Inferior parietal cortex (tissue), 1 donor: ENCODE measurements at regions not wholly inside any gene's neighbourhood (a gene's known extent, or its start where the extent isn't known, plus 50 kb on each side); places are given as distances from the start of the nearest gene placed in this dataset.

Experiments
- DNase-seq: peaks from one replicate; pipeline ENCODE4 v3.0.0-alpha.2; 2016; ENCODE audit errors: extremely low spot score

DNA sequence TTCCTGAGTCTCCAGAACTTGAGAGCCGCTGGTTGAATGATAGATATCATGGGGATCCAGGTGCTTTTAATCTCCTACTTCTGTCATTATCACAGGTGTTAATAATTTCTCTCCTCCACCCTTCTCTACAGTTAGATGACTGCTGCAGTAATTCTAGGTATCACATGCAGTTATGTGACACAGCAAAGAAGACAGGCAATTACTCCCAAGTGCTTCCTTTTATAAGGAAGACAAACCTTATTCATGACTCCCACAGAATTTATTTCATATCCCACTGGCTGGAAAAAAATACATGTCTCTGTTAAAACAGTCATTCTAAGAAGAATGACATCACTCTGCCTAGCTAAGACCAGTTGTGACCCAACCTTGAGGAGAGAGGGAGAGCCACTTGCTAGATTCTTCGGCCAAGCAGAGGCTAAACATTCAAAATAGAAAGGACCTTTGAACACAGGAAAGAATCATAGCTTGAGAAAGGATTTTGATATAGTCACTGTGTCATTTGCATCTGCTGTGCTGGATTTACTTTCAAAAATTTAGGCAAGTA lies 500.6 kb downstream of the SI start:
- no peak for DNase-seq

GRCh38 chr3:164572436-164572835 lies 505.9 kb downstream of the SI start:
- no peak for DNase-seq

GRCh38 chr3:164550857-164551256 lies 527.4 kb downstream of the SI start:
- DNase-seq, result no peak

DNA sequence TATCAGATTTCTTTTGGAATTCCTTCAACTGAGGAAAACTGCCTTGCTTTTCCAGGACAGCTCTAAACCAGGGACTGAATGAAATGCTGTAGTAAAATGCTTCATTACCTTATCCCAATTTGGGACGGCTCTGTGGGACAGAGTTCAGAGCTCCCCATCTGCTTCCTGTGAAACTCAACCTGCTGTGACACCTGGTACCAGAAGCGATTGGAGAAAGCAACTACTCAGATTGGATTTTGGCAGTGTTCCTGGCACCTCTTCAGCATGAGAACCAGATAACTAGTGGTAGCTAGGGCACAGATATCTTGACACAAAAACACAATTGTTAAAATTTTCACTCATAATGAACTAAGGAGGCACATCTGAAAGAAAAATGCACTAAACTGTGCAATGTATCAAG lies 539.1 kb downstream of the SI start:
- DNase-seq, result no peak

GRCh38 chr3:164537485-164537884 lies 540.8 kb downstream of the SI start:
- no peak for DNase-seq

GRCh38 chr3:164533275-164533674 lies 545.0 kb downstream of the SI start:
- DNase-seq, result no peak

DNA sequence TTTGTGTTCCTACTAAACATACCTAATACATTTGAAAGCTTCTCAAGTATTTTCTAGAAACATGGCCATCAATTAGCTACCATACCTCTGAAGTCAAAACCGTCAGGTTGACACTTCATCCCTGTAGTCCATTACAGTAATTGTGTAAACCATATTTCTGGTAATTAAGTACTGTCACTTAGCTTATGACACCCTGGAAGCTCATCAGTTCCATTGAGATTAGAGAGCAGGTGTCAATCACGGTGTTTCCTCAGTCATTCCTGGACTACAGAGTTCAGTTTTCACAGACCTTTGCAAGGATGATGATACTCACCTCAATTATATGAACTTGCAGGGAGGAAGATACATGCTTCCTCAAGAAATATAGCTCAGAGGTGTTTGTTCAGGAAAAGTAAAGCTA lies 552.0 kb downstream of the SI start:
- no peak for DNase-seq

- no peak for DNase-seq
Measured at GRCh38 chr3:164524201-164524600, 554.1 kb downstream of the SI start.

GRCh38 chr3:164522073-164522763 lies 556.1 kb downstream of the SI start:
- no peak for DNase-seq

DNA sequence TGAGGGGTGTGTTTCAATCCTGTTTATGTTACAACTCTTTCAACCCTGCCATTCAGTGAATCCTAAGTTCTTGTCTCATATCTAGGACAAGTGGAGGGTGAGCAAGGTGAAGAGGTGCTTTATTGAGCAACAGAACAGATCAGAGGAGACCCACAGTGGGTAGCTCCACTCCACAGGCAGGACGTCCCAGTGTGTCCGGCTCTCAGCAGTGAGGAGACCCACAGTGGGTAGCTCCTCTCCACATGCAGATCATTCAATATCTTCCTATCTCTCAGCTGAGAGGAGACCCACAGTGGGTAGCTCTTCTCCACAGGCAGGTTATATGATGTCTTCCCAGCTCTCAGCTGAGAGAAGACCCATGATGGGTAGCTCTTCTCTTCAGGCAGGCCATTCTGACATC lies 556.7 kb downstream of the SI start:
- no peak for DNase-seq

DNA sequence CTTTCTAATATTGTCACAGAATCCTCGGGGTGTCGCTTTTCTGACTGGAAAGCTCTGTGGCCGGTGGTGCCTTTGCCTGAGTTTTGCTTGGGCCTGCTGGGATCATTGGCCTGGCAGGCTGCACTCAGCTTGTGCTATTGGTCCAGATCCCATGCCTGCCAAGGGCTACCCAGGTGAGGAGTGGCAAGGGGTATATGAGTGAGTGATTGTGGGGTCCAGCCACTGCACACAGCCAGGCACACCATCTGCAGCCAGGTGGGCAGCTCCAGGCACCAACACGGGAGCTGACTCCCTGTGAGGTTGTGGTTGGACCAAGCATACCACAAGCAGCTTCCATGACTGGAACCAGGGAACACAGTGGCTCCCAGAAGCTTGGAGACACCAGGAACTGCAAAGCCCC lies 557.2 kb downstream of the SI start:
- no peak for DNase-seq

DNA sequence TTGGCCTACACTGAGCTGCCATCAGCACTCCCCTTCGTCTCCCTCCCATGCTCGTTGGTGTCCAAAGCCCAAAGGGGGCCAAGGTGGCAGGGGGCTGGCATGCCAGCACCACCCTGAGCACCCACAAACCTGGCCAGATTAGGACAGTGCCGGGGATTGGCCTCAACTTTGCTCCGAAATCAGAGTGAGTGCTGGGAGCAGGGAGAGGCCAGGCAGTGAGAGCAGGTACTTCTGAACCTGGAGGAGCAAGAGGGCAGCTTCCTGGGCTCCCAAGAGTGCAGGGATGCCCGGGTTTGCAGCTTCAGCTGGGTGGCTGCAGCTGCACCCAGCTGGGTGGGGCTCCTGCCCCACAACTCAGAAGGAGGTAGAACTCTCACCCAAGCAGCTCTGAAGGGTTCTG lies 563.0 kb downstream of the SI start:
- no peak for DNase-seq

GRCh38 chr3:164514576-164514975 lies 563.7 kb downstream of the SI start:
- DNase-seq, result no peak

DNA sequence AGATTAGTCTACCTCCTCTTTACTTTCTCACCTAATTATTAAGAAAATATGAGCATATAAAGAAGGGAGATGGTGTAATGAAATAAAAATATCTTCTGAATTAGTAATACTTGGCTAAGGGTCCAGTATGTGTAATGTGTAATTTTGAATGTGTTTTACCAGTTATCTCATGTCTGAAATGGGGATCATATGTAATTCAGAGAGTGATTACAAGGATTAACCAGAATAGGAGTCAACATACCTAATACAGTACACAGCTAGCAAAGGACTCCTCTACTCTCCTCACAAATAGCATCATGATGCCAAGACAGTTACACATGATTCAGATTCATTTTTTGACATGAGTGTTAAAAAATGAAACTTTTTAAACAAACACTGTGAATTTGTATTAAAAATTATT lies 570.4 kb downstream of the SI start:
- no peak for DNase-seq

DNA sequence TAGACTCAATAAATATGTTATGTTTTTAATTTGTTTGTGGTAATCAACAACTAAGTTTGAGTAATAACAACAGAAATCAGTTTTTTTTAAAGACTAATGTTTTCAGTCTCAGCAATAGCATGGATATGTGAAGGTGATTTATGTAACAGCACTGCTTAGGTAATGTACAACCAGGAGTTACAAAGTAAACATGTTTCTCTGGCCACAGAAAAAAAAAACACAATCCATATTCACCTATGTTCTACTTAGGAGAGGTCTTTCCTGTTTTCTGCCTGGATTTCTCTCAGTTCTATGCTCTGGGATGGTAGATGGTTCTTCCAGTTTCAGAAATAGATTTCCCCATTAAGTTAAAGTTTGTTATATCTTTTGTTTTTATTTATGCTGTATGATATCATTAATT lies 579.4 kb downstream of the SI start:
- DNase-seq, result no peak

- DNase-seq, result no peak
Measured at GRCh38 chr3:164488893-164489292, 589.4 kb downstream of the SI start.

- DNase-seq, result no peak
Measured at GRCh38 chr3:164486150-164486549, 592.1 kb downstream of the SI start.

GRCh38 chr3:164479978-164480377 lies 598.3 kb downstream of the SI start:
- DNase-seq, result no peak

DNA sequence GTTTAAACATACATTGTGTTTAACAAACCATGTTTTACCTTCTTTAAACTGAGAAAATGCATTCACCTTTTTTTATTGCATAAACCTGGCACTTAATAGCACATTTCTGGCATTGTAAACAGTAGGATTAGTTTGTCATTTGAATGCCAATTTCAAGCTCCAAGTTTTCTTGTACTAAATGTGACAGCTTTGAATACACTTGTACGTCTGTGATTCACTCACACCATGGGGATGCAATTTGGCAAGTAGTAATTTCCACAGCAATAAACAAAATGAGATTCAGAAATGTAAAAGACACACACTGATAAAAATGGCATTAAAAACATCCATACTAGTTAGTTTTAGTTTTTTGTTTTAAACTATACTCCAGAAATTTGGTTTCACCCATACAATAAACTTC lies 598.9 kb downstream of the SI start:
- no peak for DNase-seq

DNA sequence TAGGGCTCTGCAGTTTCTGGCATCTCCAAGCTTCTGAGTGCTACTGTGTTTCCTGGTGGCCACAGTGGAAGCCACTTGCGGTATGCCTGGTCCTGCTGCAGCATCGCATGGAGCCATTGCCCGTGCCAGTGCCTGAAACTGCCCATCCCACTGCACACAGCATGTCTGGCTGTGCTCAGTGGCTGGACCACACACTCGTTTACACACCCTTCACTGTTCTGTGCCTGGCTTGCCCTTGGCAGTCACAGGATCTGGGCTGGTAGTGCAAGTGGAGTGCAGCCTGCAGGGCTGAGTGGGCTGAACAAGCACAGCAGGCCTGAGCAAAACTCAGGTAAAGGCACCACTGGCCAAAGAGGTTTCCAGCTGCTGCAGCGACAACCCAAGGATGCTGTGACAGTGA lies 600.0 kb downstream of the SI start:
- no peak for DNase-seq

DNA sequence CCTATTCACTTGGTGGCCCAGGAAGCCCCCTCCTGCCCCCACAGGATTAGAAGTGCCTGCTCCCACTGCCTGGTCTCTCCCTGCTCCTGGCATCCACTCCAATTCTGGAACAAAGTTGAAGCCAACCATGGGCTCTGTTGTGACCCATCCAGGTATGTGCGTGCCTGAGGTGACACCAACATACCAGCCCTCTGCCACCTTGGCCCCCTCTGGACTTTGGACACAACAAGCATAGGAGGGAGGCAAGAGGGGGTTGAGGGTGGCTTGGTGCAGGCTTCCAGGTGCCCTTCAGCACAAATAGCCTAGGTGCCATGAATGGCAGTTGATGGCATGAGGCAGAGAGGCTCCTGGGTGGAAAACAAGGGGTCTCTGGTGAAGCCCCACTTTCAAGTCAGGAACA lies 600.9 kb downstream of the SI start:
- DNase-seq, result no peak

DNA sequence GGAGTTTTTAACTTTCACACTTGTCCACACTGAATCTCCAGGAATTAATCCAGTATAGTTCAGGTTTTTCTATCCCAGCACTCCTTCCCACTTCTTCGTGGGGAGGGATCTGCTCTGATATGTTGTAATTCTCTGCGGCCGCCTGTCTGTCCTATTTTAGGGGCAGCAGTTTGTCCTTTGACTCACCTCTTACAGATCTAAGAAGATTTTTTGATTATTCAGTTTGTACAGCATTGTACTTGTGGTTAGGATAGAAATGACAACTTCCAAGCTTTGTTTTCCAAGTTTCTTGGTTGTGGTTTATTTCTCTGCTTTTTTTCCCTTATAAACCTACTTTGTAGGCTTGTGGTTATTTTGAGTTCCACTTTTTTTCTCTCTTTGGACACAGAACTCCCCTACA lies 601.7 kb downstream of the SI start:
- no peak for DNase-seq

- no peak for DNase-seq
Measured at GRCh38 chr3:164470471-164470870, 607.8 kb downstream of the SI start.

GRCh38 chr3:164468055-164468454 lies 610.2 kb downstream of the SI start:
- DNase-seq, result no peak
